ENCODE measurements at regions not wholly inside any gene's neighbourhood (a gene's known extent, or its start where the extent isn't known, plus 50 kb on each side); places are given as distances from the start of the nearest gene placed in this dataset.
"Not testable (repeated sequence)": the region's sequence is repeated elsewhere in the genome, so short reads cannot be mapped to it uniquely, and the experiment has no call there.

DNA sequence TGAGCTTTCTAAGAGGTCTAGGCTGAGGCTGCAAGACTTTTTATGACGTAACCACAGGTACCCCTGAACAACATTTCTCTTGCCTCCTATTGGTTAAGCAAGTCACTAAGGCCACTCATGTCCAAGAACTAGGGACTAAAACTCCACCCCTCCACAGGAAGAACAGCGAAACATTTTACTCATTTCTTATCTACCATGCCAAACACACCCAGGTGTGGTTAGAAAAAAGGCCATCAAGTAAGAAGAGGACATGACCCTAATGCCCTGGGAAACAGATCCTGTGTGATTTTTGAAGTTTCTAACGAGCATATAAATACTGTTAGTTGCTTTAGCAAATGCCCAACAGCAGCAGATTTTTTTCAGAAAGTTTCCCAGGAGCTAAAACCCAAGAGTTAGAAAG lies 282.4 kb upstream of the DYNLRB2 start:
- no peak for DNase-seq (ENCODE audit: low read depth, low spot score)

DNA sequence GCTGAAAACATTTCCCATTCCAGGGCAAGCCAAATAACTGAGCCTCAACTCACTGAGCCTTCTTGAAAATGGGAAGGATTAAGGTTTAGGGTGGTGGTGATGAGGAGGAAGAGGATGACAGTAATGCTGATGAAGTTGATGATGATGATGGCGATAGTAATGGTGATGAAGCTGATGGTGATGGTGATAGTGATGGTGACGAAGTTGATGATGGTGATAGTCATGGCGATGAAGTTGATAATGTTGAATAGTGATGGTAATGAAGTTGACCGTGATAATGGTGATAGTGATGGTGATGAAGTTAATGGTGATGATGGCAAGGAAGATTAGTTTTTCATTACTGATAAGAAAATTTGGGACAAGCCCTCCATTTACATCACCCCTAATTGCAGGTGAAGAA lies 285.8 kb upstream of the DYNLRB2 start:
- no peak for DNase-seq (ENCODE audit: low read depth, low spot score)

DNA sequence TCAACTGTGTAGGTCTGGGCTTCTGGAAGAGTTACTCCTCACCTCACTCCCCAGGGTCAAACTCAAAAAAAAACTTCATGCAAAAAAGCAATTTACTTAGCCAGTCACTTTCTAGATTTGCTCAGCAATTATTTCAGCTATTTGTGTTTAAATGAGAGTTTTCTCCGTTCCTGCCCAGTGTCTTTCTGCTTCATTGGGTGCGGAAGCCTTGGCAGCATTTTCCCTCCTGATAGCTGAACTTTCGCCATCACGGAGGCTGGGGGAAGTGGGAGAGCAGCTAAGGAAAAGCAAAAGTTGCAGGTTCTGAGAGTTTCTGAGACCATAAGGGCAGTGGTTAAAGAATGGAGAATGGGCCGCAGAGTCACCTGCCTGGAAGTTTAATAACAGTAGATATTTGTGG lies 287.1 kb upstream of the DYNLRB2 start:
- no peak for DNase-seq (ENCODE audit: low read depth, low spot score)

DNA sequence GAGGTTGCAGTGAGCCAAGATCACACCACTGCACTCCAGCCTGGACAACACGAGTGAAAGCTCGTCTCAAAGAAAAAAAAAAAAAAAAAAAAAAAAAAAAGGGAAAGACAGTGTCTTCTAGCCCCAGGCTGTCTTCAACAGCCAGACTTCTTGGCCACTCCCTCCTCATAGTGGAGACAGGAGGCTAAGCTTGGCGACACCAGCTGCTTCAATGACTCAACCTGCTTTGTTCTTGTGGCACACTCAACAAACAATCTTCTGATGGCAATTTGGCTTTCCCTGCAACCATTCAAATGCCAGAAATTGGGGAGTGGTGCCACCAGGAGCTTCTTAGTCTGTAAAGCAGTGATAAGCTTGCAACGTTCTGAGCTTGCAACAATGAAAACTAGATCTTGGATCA lies 290.4 kb upstream of the DYNLRB2 start:
- DNase-seq (ENCODE audit: low read depth, low spot score), result no peak

DNA sequence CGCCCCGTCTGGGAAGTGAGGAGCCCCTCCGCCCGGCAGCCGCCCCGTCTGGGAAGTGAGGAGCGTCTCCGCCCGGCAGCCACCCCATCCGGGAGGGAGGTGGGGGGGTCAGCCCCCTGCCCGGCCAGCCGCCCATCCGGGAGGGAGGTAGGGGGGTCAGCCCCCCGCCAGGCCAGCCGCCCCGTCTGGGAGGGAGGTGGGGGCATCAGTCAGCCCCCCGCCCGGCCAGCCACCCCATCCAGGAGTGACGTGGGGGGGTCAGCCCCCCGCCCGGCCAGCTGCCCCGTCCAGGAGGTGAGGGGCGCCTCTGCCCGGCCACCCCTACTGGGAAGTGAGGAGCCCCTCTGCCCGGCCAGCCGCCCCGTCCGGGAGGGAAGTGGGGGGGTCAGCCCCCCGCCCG lies 297.5 kb upstream of the DYNLRB2 start:
- not testable (repeated sequence) for DNase-seq (ENCODE audit: low read depth, low spot score)

DNA sequence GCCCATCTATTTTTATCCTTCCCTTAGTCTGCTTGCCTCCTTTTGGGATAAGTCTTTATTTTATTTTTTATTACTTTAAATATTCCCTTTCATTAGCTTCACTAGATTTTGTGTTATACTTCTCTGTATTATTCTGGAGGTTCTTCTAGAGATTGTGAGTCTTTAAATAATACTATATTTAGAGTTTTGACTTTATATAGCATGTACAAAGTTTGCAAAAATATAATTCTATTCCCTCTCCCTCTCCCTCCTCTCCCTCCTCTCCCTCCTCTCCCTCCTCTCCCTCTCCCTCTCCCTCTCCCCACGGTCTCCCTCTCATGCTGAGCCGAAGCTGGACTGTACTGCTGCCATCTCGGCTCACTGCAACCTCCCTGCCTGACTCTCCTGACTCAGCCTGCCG lies 298.5 kb upstream of the DYNLRB2 start:
- DNase-seq (ENCODE audit: low read depth, low spot score), result not testable (repeated sequence)

DNA sequence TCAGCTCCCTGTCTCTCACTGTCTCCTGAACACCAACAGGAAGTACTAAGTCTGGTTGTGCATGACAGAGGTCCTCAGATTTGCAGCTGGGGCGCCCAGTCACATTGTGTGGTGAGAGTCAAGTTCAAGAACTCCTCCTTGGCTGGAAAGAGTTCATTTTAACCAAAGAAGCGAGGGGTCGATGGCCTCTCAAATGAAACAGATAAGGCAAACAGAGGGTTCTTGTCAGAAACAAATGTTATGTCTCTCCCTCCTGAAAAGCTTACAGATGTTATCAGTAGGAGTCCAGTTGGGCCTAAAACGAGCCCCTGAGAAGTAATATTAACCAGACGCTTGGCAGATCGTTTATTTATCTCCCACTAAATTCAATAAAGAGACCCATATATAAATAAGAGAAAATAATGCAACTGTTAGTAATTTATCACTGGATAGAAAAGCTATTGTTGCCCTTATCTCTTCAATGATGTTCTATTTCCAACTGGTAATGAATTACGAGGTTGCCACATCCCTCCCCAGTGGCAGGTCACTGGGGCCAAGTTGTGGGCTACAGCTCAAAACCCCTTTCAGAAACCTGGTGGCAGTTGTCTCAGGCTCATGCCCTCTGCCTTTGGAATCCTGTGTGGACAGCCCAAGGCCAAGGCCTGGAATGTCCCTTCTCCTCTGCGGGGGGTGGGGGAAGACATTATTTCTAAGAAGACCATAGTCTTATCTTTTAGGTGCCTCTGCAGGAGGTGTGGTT lies 307.5 kb upstream of the DYNLRB2 start:
- DNase-seq (ENCODE audit: low read depth, low spot score), result no peak

DNA sequence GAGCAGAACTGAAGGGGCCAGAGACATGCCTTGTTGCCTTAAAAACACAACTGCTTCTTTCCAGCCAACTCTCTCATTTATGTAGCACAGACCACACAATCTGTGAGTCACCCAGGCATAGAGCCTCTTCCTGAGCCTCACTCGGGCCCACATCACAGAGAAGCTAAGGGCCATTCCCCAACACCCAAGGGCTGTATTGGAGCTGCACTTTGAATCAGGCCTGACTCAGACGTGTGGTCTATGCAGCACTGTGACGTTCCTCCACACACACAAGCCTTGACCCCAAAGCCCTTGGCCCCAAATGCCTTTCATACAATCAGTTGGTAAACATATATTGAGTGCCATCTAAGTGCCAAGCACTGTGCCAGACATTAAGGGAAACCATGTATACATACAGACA lies 308.9 kb upstream of the DYNLRB2 start:
- DNase-seq (ENCODE audit: low read depth, low spot score), result no peak

DNA sequence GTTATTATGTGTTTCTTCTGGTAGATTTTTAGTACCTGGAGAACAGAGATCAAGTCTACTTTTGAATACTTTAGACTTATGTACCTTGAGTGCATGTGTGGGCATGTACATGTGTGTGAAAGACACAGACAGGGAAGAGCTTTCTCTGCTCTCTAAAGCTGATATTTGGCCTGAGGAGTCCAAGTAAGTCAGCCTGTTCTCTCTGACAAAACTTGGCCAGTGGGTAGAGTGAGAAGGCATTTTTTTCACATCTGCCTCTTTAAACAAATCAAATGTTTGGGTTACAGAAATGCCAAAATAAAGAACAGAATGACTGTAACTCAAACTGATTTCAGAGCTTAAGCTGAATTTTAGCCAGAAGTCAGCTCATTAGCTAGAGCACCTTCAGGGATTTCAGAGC lies 309.7 kb upstream of the DYNLRB2 start:
- no peak for DNase-seq (ENCODE audit: low read depth, low spot score)

DNA sequence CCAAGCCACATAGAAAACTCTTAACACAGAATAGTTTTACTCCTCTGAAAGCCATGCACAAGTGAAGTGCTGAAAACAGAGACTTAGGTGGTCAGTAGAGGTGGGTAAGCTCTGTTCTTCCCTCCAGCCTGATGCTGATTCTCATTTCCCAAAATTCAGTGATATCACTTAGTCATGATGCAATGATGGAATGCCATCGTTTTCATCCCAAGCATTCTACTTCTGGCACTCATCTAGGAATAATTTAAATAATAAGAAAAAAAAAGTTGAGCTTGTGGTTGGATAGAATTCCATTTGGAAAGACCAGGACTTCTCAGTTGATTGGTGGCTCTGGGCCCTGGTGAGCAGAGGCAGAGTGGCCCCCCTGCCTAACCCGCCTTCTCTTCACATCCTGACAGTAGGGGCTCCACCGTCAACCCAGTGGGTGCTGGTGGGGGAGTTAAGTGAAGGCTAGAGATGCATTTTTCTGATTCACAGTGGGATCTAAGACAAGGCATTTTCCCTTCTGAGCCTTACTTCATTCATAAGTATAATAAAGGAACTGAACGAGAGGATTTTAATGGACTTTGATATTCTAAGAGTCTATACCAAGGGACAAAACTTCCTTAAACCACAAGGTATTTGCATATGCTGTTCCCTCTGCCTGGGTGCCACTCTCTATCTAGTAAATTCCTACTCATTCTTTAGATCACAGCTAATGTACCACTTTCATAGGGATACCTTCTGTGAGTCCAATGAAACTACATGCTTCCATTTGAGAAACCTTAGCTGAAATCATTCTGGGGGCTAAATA lies 310.3 kb upstream of the DYNLRB2 start:
- no peak for DNase-seq (ENCODE audit: low read depth, low spot score)

DNA sequence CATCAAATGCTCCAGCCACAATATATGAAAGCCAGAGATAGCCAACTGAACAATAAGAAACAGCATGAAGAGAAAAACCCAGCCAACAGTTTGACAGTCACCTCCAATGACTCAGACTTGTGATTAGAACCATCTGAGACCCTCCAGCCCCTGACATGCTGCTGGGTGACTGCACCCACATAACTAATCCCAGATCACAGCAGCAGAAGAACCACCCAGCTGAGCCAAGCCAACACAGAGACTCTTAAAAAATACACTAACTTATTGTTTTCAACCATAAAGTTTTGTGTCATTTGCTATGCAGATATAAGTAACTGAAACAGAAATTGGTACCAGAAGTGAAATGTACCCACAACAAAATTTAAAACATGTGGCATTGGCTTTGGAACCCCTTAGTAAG lies 314.3 kb upstream of the DYNLRB2 start:
- DNase-seq (ENCODE audit: low read depth, low spot score), result no peak

DNA sequence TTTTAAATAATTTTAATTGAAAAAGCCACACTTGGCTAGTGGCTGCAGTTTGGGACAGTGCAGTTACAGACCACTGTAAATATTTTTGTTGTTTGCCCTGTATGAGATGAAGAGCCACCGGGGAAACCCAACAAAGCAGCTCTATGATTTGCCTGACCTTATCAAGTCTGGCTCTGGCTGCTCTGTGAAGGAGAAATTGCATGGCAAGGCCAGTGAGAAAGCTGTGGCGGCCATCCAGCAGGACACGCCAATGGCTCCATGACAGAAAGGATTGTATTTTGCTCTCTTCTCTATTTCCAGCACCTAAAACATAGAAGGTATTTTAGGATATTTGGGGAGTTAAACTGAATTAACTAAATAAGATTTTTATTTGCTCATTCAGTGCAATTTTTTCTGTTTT lies 330.0 kb upstream of the DYNLRB2 start:
- DNase-seq (ENCODE audit: low read depth, low spot score), result no peak

DNA sequence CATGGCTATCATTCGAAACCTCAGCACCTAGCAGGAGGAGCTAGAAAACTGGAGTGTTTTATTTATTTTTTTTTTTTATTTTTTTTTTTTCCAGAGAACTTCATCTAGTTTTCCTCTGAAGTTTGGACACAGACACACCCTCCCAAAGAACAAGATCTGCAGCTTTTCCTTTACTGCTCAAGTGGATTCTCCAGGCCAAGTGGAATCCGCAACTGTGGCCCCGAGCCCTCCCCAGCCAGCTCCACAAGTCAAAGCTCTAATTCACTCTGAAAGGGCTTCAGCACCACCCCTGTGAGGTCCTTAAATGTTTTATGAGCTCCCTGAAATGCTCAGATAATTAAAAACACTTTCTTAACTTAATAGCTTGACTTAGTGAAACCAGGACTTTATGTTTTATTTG lies 332.1 kb upstream of the DYNLRB2 start:
- DNase-seq (ENCODE audit: low read depth, low spot score), result no peak

DNA sequence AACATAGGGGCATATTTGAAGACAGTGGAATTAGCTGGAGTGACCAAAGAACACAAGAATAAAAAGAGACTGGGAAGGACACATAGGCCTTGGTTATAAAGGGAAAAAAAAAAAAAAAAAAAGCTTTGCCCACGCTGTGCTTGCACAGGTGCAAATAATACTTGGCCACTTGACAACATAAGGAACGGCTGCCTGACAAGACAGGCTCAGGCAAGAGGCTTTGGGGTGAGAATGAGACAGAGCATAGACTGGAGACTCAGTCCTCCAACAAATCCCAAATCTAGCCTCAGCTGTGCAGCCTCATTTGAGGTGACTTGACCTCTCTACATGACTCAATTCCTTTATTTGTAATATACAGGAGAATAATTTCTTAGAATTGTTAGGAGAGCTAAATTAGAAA lies 332.8 kb upstream of the DYNLRB2 start:
- DNase-seq (ENCODE audit: low read depth, low spot score), result no peak

DNA sequence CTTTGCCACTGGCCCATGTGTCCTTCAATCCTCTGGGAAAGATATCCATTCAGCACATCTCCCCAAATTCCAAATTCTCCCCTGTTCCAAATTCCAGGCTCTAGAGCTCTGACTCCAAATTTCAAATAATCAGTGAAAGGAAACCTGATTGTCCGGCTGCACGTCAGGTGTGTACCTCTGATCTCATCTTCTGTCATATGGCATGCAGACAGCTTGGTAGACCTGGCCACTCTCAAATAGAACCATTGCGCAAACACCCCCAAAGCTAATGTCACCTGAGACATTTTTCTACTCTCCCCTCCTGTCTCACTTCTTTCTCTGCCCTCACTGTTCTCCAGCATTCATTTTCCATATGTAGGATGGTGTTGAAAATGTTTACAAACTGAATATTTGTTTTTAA lies 337.0 kb upstream of the DYNLRB2 start:
- no peak for DNase-seq (ENCODE audit: low read depth, low spot score)

DNA sequence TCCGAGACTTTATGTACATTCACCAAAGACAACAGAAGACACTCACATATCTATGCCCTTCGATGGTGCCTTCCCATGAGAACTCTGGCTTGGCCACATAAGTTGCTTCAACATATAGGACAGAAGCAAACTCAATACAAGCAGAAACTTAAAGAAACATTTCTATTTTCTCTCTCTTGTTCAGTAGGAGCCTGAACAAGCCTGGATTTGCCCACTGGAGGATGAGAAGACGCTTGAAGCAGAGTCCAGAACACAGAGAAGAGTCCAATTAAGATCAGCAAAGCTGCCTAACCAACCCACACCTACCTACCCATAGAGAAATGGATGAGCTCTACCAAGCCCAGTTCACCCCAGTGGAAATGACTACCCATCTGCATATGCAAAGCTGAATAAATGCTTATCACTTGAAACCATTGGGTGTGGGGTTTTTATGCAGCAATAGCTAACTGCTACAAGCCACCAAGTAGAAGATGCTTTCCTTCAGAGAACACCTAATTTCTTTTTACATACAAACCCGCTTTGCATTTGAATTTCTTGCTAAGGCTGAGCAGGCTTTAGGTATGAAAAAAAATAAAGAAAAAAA lies 337.9 kb upstream of the DYNLRB2 start:
- no peak for DNase-seq (ENCODE audit: low read depth, low spot score)

DNA sequence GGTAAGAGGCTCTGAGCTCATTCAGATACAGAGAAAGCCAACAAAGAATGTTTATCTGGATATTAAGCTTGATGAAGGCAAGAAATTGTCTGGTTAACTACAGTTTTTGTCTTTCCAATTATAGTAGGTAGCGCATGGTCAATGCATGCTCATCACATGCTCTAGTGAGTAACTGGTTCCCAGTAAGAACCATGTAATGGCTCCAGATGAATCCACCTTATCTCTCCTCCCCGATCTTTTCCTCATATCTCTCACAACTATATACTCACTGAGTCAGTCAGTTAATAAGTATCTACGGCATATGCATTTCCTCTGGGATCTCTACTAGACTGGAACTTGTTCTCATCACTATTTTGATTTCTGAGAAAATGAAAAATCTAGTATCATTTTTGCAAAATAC lies 340.7 kb upstream of the DYNLRB2 start:
- DNase-seq (ENCODE audit: low read depth, low spot score), result no peak

DNA sequence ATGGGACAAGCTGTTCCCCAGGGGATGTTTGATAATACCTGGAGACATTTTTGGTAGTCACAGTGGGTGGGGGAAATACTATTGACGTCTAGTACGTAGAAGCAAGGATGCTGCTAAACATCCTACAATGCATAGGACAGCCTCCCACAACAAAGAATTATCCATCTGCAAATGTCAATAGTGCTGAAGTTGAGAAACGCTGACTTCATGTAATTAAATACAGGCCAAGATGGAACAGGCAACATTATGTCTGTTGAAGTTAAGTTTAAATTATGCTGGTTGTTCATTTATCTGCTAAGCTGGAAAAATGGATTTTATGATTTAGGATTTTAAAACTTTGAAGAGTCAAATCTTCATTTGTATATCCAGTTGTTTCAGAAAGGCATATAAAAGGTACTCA lies 341.2 kb upstream of the DYNLRB2 start:
- no peak for DNase-seq (ENCODE audit: low read depth, low spot score)

DNA sequence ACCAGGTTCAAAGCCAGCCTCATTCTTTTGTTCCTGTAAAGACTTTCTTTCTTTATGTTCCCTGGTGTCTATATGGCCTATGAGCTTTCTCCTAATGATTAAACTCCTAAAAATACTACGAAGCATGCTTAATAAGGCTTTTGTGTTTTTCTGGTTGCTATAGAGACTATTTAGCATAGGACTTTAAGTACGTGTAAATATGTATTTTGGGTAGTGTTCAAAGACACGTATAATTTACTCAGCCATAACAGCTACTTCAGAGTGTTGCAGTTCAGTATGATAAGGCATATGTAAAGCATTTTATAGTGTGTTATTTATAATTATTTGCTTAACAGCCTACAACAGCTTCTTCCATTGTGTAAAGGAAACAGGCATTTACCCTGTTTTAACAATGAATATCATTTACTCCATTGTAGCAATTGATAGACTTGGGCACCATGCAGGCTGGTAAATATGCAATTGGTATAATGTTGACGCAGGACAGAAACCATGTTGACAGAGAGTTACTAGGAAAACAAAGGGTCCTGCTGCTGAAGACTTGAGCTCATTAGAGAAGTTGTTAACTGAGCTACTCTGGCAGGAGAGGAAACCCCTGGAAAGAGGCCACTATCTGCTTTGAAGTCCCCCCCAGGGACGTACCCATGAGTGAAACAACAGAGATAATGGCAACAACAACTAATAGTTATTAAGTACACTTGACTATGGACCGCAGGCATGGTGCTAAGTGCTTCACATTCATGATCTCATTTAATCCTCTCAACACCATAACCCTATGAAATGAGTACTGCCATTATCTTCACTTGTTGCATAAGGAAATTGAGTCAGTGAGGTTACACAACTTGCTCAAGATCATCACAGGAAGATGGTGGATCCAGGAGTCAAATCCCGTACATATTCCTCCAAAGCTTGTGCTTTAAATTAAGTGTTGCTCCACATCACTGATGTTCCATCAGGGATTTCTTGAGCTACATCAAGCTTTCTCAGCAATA lies 342.2 kb upstream of the DYNLRB2 start:
- DNase-seq (ENCODE audit: low read depth, low spot score), result no peak

DNA sequence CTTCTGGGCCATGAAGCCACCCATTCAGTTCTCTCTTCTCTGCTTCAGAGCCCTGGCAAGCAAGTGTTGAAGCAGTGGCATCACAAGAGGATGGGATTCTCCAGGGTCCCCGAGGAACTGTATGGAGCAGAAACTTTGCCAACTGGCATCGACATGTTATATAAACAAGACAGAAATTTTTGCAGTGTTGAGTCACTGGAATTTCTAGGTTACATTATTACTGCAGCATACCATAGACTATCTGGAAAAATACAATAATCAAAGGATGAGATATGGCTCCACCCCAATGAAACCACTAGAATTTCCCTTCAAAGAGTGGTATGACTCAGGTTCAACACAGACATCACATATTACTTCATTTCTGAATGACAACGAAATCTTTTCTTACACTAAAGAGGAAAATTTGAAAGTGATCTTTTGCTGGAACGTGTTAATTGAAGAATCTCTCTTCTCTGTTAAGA lies 343.0 kb upstream of the DYNLRB2 start:
- no peak for DNase-seq (ENCODE audit: low read depth, low spot score)

DNA sequence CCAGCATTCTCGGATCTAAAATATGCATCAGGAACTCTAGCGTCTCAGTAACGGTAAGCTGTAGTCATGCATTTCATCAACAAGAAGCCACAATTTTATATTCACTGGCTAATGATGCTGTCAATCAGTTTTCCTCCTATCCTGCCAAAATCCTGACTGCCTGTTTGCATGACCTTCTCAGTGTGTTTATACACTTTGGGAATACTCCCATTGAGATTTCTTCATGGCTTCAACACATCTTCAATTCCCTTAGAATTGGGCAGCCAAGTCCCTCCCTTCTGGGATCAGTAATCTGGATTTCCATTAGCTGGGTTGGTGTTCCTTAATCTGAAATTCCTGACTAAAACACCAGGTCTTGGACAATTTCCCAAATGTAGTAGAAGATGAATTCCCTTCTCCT lies 348.9 kb upstream of the DYNLRB2 start:
- DNase-seq (ENCODE audit: low read depth, low spot score), result no peak
